GM23338 (cell line): ENCODE measurements at regions not wholly inside any gene's neighbourhood (a gene's known extent, or its start where the extent isn't known, plus 50 kb on each side); places are given as distances from the start of the nearest gene placed in this dataset.

ENCODE experiments used
- ATAC-seq: fragments of 200-7000 bp; cut with Tn5 transposase; 3 replicates; pipeline ENCODE4 v1.9.1; 2020
- DNase-seq: peaks from one replicate; pipeline ENCODE4 v3.0.0-alpha.2; 2015; ENCODE audit warnings: low spot score
- H2AFZ ChIP-seq: fragments of 200-600 bp; sonication (generic); 2 replicates; pipeline ENCODE4 v1.8.0; 2016; ENCODE audit warnings: antibody characterized with exemption, mild to moderate bottlenecking, moderate library complexity
- H3F3A ChIP-seq: fragments of 200-600 bp; sonication (generic); replicated peaks from 2 replicates; pipeline ENCODE4 v1.8.0; 2017; ENCODE audit warnings: antibody characterized with exemption, mixed run types, low read depth
- H3K27ac ChIP-seq: fragments of 200-600 bp; sonication (generic); 2 replicates; pipeline ENCODE4 v1.6.1; 2016; ENCODE audit warnings: low read depth
- H3K27me3 ChIP-seq: fragments of 200-600 bp; sonication (generic); 2 replicates; pipeline ENCODE4 v1.8.0; 2016; ENCODE audit warnings: mild to moderate bottlenecking, mixed run types, moderate library complexity; ENCODE audit not compliant: insufficient read depth
- H3K36me3 ChIP-seq: fragments of 200-600 bp; sonication (generic); 2 replicates; pipeline ENCODE4 v1.8.0; 2016; ENCODE audit warnings: mild to moderate bottlenecking; ENCODE audit not compliant: insufficient read depth
- H3K4me1 ChIP-seq: fragments of 200-600 bp; sonication (generic); 2 replicates; pipeline ENCODE4 v1.8.0; 2016; ENCODE audit warnings: mild to moderate bottlenecking, moderate library complexity; ENCODE audit not compliant: insufficient read depth
- H3K4me2 ChIP-seq: fragments of 200-600 bp; sonication (generic); 2 replicates; pipeline ENCODE4 v1.7.1; 2017; ENCODE audit warnings: mixed run types
- H3K4me3 ChIP-seq: fragments of 200-600 bp; sonication (generic); 2 replicates; pipeline ENCODE4 v1.6.1; 2016; ENCODE audit warnings: mixed run types
- H3K79me2 ChIP-seq: fragments of 200-600 bp; sonication (generic); replicated peaks from 2 replicates; pipeline ENCODE4 v1.8.0; 2017; ENCODE audit warnings: mild to moderate bottlenecking; ENCODE audit not compliant: insufficient read depth
- H3K9me2 ChIP-seq: fragments of 200-600 bp; sonication (generic); 2 replicates; pipeline ENCODE4 v1.8.0; 2017; ENCODE audit not compliant: insufficient read depth
- H4K20me1 ChIP-seq: fragments of 200-600 bp; sonication (generic); replicated peaks from 2 replicates; pipeline ENCODE4 v1.8.0; 2017; ENCODE audit warnings: mild to moderate bottlenecking; ENCODE audit not compliant: insufficient read depth
- H3K27ac Mint-ChIP-seq: 2 replicates; pipeline ENCODE4 v1.8.0; 2020; ENCODE audit warnings: inconsistent platforms, mild to moderate bottlenecking, moderate library complexity, mixed read lengths
- H3K27me3 Mint-ChIP-seq: 3 replicates; pipeline ENCODE4 v1.8.0; 2022; ENCODE audit warnings: low read depth, mild to moderate bottlenecking, moderate library complexity, mixed read lengths, inconsistent platforms; ENCODE audit not compliant: insufficient read depth, poor library complexity
- H3K36me3 Mint-ChIP-seq: 3 replicates; pipeline ENCODE4 v1.8.0; 2021; ENCODE audit warnings: low read depth, mild to moderate bottlenecking, inconsistent platforms, moderate library complexity, mixed read lengths
- H3K4me1 Mint-ChIP-seq: 3 replicates; pipeline ENCODE4 v1.8.0; 2020; ENCODE audit warnings: mild to moderate bottlenecking, inconsistent platforms, mixed read lengths
- H3K4me3 Mint-ChIP-seq: 3 replicates; pipeline ENCODE4 v1.8.0; 2021; ENCODE audit warnings: moderate library complexity, mild to moderate bottlenecking, inconsistent platforms, mixed read lengths
- H3K9me3 Mint-ChIP-seq: 3 replicates; pipeline ENCODE4 v1.8.0; 2020; ENCODE audit warnings: moderate library complexity, mild to moderate bottlenecking, inconsistent platforms, mixed read lengths
- CREB1 ChIP-seq: fragments of 250-450 bp; sonication (Bioruptor Pico); IDR thresholded peaks from 2 replicates; pipeline ENCODE4 v1.5.0; 2020; ENCODE audit warnings: low read depth, mild to moderate bottlenecking, moderate library complexity
- CTCF ChIP-seq, 2 experiments: fragments of 200-600 bp in 1 of 2; sonication (generic) in 1 of 2; conservative IDR thresholded peaks; 2 replicates each; pipeline versions ENCODE4 v1.5.1 to v1.6.1; 2016 to 2017; ENCODE audit warnings: antibody characterized with exemption in 2 of 2, low read depth in 2 of 2, mild to moderate bottlenecking in 2 of 2, moderate library complexity in 1 of 2
- ETS1 ChIP-seq: IDR thresholded peaks from 2 replicates; pipeline ENCODE4 v1.6.1; 2016; ENCODE audit warnings: antibody characterized with exemption
- EZH2 ChIP-seq: fragments of 200-600 bp; sonication (generic); IDR thresholded peaks from one replicate; pipeline ENCODE4 v1.8.0; 2017; ENCODE audit warnings: antibody characterized with exemption, mild to moderate bottlenecking, low read depth; ENCODE audit not compliant: unreplicated experiment
- JUNB ChIP-seq: IDR thresholded peaks from one replicate; pipeline ENCODE4 v1.6.1; 2016; ENCODE audit warnings: antibody characterized with exemption; ENCODE audit not compliant: unreplicated experiment
- NANOG ChIP-seq: IDR thresholded peaks from 2 replicates; pipeline ENCODE4 v1.6.1; 2016; ENCODE audit warnings: antibody characterized with exemption, borderline replicate concordance
- POLR2AphosphoS5 ChIP-seq: IDR thresholded peaks from 2 replicates; pipeline ENCODE4 v1.6.1; 2016; ENCODE audit warnings: antibody characterized with exemption, low read depth
- REST ChIP-seq: IDR thresholded peaks from one replicate; pipeline ENCODE4 v1.6.1; 2018; ENCODE audit warnings: antibody characterized with exemption; ENCODE audit not compliant: unreplicated experiment
- STAT1 ChIP-seq: IDR thresholded peaks from one replicate; pipeline ENCODE4 v1.6.1; 2016; ENCODE audit warnings: antibody characterized with exemption; ENCODE audit not compliant: unreplicated experiment
- ZNF114 ChIP-seq: fragments of 250-450 bp; sonication (Bioruptor Pico); IDR thresholded peaks from 2 replicates; pipeline ENCODE4 v1.5.0; 2020; ENCODE audit warnings: mild to moderate bottlenecking, moderate library complexity

- no peak overlapping the region for H3K27ac ChIP-seq
- H2AFZ ChIP-seq: no peak overlapping the region
- no peaks in the 10 kb centered on the region for H3K9me3 Mint-ChIP-seq
- H4K20me1 ChIP-seq: no peaks in the 10 kb centered on the region
- TF ChIP-seq STAT1: no peak
- TF ChIP-seq CTCF (conservative IDR thresholded peaks at IDR 0.05; ENCODE audit: low read depth in 2 of 2): peak; percentile 33 to 77
- no peaks in the 10 kb centered on the region for H3K79me2 ChIP-seq
- H3K27me3 Mint-ChIP-seq: peaks cover 5% of the 10 kb centered on the region
- H3K4me3 Mint-ChIP-seq: no peak overlapping the region
- peak; percentile 64 for DNase-seq
- no peak overlapping the region for H3K4me3 ChIP-seq
- H3F3A ChIP-seq: no peaks in the 10 kb centered on the region
- H3K27ac Mint-ChIP-seq: no peak overlapping the region
- H3K4me2 ChIP-seq: no peak overlapping the region
- H3K9me2 ChIP-seq: peaks cover 10% of the 10 kb centered on the region
- H3K27me3 ChIP-seq: no peaks in the 10 kb centered on the region
- H3K36me3 Mint-ChIP-seq: no peaks in the 10 kb centered on the region
- H3K4me1 ChIP-seq: no peaks in the 10 kb centered on the region
- ATAC-seq: peak; percentile 94
- no peaks in the 10 kb centered on the region for H3K36me3 ChIP-seq
- H3K4me1 Mint-ChIP-seq: no peaks in the 10 kb centered on the region
Measured at GRCh38 chr2:19676770-19677169, 225.0 kb downstream of the TTC32 start.

- peaks cover 5% of the 10 kb centered on the region for H3K27me3 Mint-ChIP-seq
- no peaks in the 10 kb centered on the region for H3K9me3 Mint-ChIP-seq
- no peaks in the 10 kb centered on the region for H3K36me3 Mint-ChIP-seq
- no peaks in the 10 kb centered on the region for H4K20me1 ChIP-seq
- H3K27me3 ChIP-seq: no peaks in the 10 kb centered on the region
- ATAC-seq (no peak), DNase-seq (no peak)
- H3K4me3 ChIP-seq: no peak overlapping the region
- H3K79me2 ChIP-seq: no peaks in the 10 kb centered on the region
- no peaks in the 10 kb centered on the region for H3K4me1 ChIP-seq
- H3K9me2 ChIP-seq: peaks cover 12% of the 10 kb centered on the region
- no peak overlapping the region for H3K27ac Mint-ChIP-seq
- no peak overlapping the region for H3K27ac ChIP-seq
- no peak overlapping the region for H3K4me3 Mint-ChIP-seq
- no peaks in the 10 kb centered on the region for H3K36me3 ChIP-seq
- no peak overlapping the region for H3K4me2 ChIP-seq
- no peaks in the 10 kb centered on the region for H3K4me1 Mint-ChIP-seq
- H3F3A ChIP-seq: no peaks in the 10 kb centered on the region
- H2AFZ ChIP-seq: no peak overlapping the region
- TF ChIP-seq JUNB: no peak
- no peak for TF ChIP-seq REST
- no peak for TF ChIP-seq ZNF114
- no peak for TF ChIP-seq CREB1 (CRISPR knock-in tag)
- TF ChIP-seq ETS1: no peak
- no peak for TF ChIP-seq CTCF (conservative IDR thresholded peaks at IDR 0.05; ENCODE audit: low read depth in 2 of 2)
- no peak for TF ChIP-seq EZH2
- no peak for TF ChIP-seq POLR2AphosphoS5
- no peak for TF ChIP-seq NANOG
Measured at GRCh38 chr2:19675856-19676460, 225.8 kb downstream of the TTC32 start.
